ENCODE measurements at regions not wholly inside any gene's neighbourhood (a gene's known extent, or its start where the extent isn't known, plus 50 kb on each side); places are given as distances from the start of the nearest gene placed in this dataset.

- DNase-seq: no peak
Measured at GRCh38 chr21:27221077-27221476, 254.2 kb upstream of the ADAMTS5 start.

- DNase-seq: no peak
Measured at GRCh38 chr21:27220416-27220815, 253.5 kb upstream of the ADAMTS5 start.

DNA sequence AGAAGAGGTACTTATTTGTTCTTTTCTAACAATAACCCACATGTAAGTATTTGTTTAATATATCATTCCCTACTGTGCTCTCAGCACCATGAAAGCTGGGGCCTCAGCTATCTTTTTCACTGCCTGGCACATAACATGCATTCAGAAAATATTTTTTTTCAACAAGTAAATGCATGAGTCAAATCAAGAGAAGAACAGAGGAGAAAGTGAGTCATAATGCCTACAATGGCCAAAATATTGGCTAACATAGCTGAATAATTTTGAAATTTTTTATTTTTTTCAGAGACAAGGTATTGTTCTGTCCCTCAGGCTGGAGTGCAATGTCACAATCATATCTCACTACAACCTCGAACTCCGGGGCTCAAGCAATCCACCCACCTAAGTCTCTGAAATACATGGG is 252.2 kb upstream of the ADAMTS5 start:
- DNase-seq: no peak

GRCh38 chr21:27213303-27213702 is 246.4 kb upstream of the ADAMTS5 start:
- DNase-seq: no peak

- no peak for DNase-seq
Measured at GRCh38 chr21:27212441-27212840, 245.6 kb upstream of the ADAMTS5 start.

GRCh38 chr21:27209546-27209945 is 242.7 kb upstream of the ADAMTS5 start:
- no peak for DNase-seq

DNA sequence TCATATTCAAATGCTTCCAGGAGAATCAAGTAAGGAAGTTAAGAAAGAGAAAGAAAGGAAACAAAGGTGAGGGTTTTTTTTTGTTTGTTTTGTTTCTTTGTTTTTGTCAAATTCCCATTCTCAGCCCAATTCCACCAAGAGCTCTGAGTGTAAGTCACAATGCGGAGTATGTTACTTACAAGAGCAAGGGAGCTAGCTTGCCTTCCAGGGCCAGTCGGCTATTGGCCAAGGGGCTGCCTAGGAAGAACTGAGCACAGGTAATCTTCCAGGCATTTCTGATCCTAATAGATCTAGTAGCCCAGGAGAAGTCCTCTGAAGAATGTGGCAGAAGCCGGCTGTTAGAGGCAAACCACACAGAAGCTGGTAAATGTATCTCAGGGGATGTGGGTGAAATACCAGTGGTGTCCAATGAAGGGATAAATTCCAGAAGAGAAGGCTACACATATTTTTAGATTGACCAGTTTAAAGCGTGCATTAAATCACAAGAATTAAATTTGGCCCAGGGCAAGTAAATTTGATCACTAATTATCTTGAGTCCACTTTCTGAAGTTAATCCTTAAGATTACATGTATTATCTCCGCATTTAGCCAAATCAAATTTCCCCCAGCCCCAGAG is 239.6 kb upstream of the ADAMTS5 start:
- DNase-seq: no peak

DNA sequence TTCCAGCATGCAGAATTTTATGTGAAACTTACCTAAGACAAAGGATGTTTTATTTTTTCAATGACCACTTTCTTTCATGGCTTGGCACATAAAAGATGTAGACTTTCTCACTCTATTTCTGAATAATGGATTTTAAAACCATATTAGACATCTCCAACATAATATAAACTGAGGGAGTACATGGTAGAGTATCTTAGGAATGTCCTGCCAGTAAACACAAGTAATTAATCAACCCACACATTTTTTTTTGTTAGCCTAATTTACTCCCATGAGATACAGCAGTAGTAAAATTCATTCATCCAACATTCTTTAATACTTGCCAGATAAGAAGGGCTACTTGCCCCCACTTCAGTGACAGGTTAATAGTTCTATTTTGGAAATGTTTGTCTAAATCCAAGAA is 235.4 kb upstream of the ADAMTS5 start:
- DNase-seq: no peak

DNA sequence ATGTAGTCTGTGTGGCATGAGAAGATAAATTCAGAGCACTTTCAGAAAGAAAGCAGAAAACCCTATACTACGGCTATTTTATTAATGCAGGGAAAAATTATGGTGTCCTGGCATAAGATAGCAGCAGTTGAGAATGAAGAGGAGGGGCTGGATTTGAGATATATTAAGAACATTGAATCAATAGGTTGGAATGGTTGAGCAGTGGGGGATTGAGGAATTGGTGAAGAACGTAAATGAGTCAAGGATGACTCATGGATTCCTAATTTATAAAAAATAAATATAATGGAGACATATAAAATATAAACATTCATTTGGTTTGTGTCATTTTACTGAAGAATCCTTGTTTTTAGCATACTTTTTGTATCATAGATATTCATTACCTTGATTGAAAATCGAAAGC is 234.3 kb upstream of the ADAMTS5 start:
- DNase-seq: no peak

DNA sequence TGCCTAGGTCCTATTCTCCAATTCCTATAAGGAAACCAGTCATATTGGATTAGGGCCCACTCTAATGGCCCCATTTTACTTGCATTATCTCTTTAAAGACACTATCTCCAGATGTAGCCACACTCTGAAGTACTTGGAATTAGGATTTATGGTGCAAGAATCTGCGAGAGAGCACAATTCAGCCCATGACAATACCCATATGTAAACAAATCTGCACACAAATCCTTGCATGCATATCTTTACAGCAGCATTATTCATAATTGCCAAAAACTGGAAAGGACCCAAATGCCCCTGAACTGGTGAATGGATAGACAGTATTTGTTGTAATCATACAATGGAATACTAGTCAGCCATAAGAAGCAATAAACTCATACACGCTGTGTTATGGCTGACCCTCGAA is 229.8 kb upstream of the ADAMTS5 start:
- DNase-seq: no peak

- DNase-seq: no peak
Measured at GRCh38 chr21:27192281-27192949, 225.5 kb upstream of the ADAMTS5 start.

DNA sequence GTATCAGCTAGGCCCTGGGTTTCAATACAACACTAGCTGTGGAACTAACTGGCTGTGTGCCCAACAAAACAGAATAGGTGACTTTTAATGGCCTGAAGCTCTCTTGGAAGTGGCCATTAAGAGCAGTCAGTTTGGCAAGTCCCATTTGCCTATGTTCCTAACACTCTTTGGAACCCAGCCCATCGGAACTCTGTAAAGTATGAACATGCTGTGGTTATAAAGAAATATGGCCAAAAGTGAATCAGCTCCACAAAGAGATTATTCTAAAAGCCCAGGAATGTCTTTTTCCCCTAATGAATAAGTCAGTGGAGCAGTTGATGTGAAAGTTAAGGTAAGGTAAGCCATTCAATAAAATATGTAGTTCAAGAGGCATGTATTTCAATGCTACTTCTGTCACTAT is 223.7 kb upstream of the ADAMTS5 start:
- no peak for DNase-seq

- no peak for DNase-seq
Measured at GRCh38 chr21:27189870-27190269, 223.0 kb upstream of the ADAMTS5 start.

DNA sequence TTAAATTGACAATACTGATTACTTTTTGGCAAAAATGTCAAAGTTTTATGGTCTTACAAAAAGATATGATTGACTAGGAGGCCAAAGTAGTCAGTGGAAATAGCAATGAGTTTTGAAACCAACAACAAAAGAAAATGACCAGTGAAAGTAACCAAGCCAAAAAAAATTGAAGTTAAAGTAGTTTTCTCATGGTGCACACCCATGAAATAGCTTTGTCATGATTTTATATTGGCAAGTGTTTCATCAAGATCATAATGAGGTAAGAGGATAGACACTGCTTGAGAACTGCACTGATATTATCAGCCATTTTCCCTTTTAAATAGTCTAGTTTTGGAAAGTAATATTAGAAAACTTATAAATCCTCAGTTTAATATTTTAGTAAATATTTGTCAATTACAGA is 206.2 kb upstream of the ADAMTS5 start:
- DNase-seq: no peak

DNA sequence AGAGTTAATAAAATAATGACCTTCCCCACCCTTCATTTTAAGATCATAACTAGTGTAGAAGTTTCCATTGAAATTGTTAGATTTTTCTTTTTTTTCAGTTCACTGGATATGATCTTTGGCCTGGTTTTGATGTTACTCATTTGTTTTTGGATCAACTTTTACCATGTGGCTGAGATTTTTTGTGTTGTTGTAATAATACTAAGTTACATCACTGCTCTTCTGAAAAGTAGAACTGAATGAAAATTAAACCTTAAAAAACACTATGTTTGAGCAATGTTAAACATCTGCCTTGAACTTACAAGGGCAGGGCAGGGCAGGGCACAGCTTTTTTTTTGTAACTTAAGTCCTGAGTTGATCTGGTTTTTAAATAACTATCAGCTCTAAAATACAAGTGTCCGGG is 204.8 kb upstream of the ADAMTS5 start:
- DNase-seq: no peak

GRCh38 chr21:27168084-27168483 is 201.2 kb upstream of the ADAMTS5 start:
- no peak for DNase-seq

GRCh38 chr21:27164208-27165177 is 197.6 kb upstream of the ADAMTS5 start:
- DNase-seq: no peak

- no peak for DNase-seq
Measured at GRCh38 chr21:27158967-27159366, 192.1 kb upstream of the ADAMTS5 start.

GRCh38 chr21:27157097-27157496 is 190.2 kb upstream of the ADAMTS5 start:
- no peak for DNase-seq

- no peak for DNase-seq
Measured at GRCh38 chr21:27156666-27157065, 189.8 kb upstream of the ADAMTS5 start.

- no peak for DNase-seq
Measured at GRCh38 chr21:27155130-27155500, 188.2 kb upstream of the ADAMTS5 start.

DNA sequence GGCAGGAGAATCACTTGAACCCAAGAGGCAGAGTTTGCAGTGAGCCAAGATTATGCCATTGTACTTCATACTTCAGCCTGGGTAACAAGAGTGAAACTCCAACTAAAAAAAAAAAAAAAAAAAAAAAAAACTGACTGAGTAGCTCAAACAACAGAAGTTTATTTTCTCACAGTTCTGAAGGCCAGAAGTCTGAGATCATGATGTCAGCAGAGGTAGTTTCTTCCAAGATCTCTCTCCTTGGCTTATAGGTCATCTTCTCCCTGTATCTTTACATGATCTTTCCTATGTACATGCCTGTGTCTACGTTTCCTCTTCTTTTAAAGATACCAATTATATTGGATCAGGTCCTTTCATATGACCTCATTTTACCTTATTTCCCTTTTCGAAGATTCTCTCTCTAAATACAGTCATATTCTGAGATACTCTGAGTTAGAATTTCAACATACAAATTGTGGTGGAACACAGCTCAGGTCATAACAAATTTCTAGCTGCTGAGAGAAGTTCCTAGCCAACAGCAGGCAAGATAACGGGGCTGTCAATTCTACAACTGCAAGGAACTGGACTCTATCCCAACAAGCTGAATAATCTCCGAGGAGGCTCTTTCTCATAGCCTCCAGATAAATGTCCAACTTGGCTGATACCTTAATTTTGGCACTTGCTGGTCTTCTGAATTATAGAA is 187.7 kb upstream of the ADAMTS5 start:
- no peak for DNase-seq

DNA sequence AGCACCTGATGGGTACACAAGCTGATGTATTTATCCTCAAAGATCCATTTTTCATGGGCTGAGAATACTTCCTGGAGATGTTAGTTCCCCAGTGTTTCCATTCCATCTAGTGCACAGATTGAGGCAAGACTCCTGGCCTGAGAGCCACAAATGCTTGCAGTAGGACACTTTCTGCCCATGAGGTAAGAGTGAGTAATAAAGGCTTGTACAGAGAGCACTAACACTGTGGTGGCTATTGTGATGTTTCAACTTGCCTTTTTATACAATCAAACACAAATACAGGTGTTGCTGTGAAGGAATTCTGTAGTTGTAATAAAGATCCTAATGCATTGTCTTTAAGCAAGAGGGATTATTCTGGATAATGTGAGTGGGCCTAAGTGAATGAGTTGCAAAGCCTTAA is 186.1 kb upstream of the ADAMTS5 start:
- no peak for DNase-seq

Measured in C1 segment of cervical spinal cord (tissue), 14 donors.